ENCODE measurements at regions not wholly inside any gene's neighbourhood (a gene's known extent, or its start where the extent isn't known, plus 50 kb on each side); places are given as distances from the start of the nearest gene placed in this dataset.

DNA sequence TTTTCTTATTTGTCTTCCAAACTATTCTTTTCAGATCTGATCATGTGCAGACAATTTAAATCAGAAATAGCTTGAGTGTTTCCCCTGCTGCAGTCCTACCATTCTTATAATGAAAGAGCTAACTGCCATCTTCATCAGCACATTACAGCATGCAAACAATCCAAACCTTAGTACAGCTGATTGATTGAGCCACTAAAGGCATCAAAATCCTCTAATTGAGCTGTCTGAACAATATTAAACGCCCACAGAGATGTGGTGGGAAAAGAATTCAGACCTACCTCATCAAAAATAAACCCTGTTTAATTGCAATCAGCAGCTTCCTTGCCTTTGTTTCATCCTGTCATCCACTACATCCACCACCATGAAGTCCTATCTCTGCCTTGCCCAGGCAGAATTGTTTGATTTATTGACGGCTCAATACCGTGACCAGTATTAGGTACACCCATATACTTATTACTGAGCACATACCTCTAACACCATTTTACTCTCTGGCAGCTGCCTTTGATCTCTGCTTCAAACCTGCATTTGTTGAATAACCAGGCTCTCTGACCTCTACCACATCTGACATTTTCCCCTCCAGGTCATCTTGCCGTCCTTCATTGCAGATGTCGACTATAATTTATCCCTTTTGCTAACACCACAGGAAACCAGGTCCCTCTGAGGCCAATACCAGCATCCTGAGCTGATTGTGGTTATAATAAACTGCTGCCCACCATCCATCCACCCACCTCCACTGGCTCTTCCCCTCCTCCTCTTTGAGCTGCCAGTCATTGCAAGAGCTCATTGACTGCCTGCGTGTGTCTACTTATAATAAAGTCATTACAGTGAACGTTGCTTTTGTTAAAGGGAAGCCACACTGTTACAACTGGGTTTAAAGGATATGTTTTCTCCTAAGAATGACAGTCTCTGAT is 78.5 kb downstream of the RBM43 start:
- TF ChIP-seq NR3C1 (CRISPR knock-in tag; conservative IDR thresholded peaks at IDR 0.05; ENCODE audit: low read depth) (no peak), JUN (CRISPR knock-in tag; IDR thresholded peaks at IDR 0.05) (no peak), ZNF263 (CRISPR knock-in tag; IDR thresholded peaks at IDR 0.05; ENCODE audit: low read depth) (no peak)

Data from WTC11 (cell line).